GM18508 (cell line): ENCODE measurements at regions not wholly inside any gene's neighbourhood (a gene's known extent, or its start where the extent isn't known, plus 50 kb on each side); places are given as distances from the start of the nearest gene placed in this dataset.
"Not testable (repeated sequence)": the region's sequence is repeated elsewhere in the genome, so short reads cannot be mapped to it uniquely, and the experiment has no call there.

ENCODE experiments used
- ATAC-seq: cut with Tn5 transposase; IDR thresholded peaks from one replicate; pipeline ENCODE4 v1.9.1; 2021; ENCODE audit warnings: moderate number of reproducible peaks; ENCODE audit not compliant: insufficient read depth, unreplicated experiment

DNA sequence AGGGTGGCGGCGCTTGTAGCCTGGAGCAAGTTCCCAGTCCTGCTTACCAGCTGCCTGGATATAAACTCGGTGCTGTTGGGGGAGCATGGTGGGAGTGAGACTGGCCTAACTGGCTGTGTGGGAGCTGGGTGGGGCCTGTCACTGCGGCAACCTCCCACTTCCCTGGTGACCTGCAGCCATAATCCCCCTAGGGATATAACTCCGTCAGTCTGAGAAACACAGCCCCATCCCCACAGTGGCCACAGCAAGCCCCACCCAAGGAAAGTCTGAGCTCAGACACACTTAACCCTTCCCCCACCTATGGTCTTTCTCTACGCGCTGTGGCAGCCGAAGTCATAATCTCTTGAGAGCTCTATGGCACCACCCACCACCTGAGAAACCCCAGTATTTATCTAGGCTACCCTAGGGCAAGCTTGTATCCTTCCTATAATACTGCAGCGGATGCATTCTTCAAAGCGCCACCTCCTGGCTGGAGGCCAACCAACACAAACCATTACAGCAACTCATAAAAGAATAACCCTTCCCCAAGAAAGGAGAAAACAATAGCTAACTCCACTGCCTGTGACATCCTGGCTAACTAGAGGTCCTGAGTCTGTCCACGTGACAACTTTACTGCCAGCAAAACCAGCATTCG, 57.4 kb downstream of the ZNF648 start:
- no peak for ATAC-seq

DNA sequence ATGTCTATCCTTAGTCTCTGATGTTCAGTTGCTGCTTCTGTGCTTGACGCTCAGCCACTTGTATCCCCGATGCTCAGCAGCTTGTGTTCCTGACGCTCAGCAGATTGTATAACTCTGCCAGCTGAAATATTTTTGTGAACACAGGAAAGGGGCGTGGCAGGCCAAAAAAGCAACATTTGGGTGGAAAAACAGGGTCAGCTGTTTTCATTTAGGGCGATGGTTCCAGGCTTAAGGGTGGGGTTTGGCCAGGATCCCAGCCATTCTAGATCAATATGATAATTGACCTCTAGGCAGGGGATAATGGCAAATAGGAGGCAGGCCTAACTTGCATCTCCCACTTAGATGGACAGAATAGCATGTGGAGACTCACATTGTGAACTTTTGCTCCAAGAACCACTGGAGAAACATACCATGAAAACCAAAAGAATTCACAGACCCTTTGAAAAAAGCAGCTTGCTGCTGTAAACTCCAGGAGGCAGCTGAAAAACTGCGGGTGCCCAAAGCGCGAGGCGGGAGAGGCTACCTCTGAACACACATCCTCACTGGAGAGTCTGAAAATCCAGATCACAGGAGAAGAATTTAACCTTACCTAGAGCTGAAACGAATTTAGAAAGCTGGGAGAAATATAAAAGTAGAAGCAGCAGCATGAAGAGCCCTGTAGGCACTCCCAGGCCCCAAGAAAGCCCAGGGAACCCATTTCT, 58.3 kb downstream of the ZNF648 start:
- ATAC-seq, result no peak

DNA sequence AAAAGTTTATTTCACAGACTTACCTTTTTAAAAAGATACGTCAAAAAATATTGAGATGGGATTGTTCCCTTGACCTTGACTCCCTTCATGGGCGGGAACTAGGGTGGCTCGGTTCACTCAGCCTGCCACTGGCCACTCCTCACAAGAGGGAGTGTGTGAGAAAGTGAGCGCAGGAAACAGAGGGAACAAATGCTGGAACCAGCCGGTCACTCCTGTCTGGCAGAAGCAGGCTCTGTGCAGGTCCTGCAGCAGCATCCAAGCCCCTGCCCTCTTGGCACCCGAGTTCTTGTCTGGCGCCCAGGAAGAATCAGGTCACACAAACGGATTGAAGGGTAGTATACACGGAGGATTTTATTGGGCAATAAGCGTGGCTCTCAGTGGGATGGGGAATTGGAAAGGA, 58.9 kb downstream of the ZNF648 start:
- ATAC-seq, result no peak

DNA sequence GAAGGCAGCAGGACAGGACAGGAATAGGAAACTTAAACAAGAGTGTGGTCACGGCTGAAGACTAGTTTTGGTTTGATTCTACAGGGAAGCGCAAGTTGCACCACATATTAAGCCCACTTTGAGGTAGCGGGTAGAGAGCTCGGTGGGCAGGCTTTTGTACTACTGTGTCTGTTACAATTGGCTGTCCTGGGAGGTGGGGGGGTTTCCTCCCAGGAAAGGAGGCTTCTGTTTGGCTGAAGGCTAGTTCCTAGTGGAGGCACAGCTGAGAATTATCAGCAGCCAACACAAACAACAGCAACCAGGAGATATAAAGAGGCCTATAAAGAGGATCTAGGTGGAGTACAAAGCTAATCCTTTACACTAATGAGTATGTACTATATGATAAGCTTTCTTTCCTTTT, 62.7 kb downstream of the ZNF648 start:
- no peak for ATAC-seq

DNA sequence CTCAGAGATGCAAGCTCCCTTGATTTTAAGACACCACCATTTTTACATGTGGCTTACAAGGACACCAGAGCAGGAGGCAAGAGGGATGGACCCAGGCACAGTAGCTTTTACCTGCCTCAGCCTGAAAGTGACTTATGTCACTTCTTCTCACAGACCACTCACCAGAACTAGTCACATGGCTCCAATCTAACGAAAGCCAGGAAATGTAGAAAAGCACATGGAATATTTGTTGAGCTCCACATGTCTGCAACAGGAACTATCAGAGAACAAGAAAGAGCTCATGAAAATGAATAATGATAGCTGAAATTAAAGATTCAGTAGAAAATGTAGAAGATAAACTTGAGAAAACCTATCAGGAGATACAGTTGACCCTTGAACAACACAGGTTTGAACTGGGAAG, 69.4 kb downstream of the ZNF648 start:
- no peak for ATAC-seq

DNA sequence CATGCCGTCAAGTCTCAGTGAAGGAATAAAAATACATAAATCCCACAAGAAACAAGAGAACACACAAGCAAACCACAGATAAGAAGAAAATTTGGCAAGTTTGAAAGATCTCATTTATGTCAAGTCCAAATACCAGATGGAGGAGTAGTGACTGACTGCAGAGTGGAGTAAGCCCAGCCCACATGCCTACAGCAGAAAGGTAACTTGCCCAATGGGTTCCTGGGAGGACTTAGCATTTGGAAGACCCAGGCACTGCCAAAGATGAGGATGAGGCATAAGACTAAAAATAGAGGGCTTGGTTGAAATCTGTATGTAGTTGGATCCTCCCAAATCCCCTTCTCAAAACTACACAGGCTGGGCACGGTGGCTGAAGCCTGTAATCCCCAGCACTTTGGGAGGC, 70.8 kb downstream of the ZNF648 start:
- ATAC-seq, result no peak

DNA sequence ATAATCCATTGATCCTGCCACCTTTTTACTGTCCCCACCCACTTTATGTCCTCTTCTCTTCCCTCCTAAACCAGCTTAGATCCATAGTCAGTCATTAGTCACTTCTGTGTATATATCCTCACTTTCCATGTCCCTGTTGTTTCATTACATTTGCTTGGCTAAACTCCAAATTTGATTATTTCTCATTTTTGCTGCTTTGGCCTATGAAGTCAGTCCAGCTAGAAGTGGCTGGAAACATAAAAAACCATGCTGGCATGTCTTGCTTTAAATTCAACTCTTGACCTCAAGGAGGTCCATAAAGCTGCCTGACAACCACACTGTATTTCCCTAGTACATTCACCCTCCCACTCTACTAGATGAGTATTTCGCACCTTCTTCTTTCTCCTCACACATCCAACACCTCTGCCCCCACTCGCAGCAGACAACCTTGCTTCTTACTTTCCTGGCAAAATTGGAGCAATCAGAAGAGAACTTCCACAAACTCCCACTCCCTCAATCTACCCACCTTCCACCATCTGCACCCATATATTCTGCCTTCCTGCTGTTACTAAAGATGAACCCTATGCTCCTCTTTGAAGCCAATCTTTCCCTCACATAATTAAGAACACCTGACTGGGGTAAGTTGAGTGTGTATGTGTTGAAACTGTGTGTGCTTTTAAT, 72.1 kb downstream of the ZNF648 start:
- ATAC-seq, result no peak

DNA sequence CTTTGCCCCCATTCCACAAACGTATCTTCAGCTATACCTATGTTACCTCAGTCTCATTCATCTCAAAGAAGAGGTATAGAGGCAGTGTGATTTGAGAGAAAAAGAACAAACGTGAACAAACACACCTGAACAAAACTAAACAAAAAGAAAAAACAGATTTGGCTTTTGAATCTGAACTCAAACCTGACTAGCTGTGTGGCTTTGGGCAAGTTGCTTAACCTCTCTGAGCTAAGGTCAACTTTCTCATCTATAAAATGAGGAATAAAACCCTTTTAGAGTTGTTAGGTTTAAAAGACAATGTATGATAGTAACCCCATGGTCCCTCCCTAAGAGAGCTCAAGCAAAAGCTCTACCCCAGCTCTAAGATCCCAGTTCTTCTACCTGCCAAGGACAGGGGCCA, 73.5 kb downstream of the ZNF648 start:
- no peak for ATAC-seq

DNA sequence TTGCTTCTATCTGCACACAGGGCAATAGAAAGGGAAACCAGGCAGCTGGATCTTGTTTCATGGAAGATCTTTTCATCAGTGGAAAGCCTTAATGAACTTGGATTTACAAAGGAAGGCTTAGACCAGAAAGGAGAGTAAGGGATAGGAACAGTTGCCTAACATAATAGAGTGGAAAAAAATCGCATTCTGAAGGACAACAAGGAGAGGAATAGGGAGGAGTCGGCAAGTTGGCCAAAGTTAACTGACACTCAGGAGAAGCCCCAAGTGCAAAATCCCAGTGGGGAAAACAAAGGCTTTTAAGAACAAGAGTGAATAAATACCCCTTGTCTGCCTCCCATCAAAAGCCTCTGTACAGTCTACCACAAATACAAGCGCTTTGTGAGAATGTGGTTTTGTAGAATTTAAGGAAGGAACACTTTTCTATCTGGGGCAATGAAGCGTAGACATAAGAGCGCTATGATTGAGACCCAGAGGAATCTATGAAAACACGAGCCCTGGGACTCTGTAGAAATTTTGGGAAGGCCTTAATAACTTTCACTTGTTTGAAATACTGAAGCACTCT, 74.1 kb downstream of the ZNF648 start:
- no peak for ATAC-seq

DNA sequence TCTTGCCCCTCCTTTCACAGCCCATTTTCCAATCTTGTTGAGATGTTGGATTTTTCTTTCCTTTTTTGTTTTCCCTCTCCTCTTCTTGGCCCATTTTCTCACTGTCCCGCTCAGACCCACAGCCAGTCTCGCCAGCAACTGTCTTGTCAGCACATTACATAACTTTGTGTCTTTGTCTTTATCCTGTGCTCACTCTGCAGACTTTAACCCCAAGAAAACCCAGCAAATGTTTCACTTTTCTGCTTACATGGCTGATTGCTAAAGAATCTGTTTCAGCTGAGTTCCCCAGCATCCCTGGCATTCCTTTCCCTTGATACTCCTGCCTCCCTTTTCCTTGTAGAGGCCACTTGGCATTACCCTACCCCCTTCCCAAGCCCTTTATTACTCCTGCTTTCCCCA, 74.6 kb downstream of the ZNF648 start:
- no peak for ATAC-seq

DNA sequence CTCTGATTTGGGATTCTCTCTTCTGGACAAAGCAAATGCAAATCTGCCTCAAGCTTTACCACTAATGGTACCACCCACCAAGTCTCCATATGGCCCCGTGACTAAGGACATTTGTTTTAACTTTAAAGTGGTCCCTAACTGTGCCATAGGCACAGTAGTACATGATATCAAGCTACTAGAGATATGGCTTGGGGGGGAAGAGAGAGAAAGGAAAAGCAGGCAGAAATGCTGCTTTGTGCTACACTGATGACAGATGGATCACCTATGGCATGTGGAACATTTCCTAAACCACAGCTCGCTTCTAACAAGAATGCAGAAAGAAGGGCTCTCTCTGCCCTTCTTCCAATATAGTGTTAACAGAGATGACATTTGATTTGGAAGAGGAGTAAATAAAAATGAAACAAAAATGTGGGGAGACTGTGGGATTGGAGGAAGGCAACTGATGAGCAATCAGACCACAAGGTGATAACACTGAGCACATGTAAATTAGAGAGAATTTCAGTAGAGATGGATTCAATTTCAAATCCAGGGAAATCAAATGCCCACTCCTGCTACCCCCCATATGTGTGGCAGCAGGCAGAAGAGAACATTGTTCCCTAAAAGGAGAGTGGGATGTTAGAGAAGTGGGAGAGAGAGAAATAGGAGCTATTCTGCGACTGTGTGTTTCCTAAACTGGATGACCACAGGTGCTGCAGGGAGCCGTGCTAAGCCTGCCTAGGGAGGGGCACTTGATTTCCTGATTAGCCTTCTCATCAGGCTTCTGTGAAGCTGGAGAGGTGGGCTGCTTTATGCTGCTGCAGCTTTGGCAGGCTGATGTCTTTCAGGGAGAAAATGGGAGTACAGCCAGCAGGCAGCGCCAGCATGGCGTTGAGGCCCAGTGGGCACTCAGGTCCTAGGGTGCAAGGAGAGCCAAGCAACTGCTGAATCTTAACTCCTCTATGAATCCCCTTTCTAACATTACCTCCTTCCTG, 75.3 kb downstream of the ZNF648 start:
- no peak for ATAC-seq

DNA sequence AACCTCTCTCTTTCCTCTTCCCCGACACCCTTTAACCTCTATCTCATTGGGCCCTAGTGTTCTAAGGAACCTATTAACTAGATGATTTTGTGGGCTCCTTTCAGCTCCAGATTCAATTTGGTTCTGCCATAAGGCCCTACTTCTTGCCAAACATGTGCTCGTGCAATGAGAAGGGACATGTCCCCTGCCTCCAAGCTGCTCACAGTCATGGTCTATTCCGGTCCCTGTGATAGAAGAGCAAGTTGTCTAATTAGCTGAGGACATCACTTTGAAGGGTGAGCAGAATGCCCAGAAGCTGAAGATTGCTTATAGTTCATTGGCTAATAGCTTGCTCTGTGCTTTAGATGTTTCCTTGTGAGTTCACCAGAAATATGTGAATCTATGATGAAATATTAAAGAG, 76.2 kb downstream of the ZNF648 start:
- no peak for ATAC-seq

DNA sequence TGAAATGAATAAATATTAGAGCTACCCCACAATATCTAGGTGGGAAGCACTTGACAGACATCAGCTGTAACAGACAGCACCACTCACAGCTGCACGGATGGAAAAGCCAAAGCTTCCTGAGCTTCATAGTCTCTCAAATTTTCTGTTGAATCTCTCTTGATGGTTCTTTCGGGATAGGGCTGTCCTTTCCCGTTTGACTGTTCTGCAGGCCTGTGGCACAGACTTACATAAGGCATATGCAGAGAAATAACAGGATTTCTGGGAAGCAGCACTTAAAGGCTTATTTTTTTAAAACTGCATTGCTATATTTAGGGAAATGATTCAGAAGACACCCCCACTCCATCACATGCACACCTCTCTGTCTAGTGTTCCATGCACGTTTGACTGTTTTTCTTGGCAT, 77.5 kb downstream of the ZNF648 start:
- no peak for ATAC-seq

DNA sequence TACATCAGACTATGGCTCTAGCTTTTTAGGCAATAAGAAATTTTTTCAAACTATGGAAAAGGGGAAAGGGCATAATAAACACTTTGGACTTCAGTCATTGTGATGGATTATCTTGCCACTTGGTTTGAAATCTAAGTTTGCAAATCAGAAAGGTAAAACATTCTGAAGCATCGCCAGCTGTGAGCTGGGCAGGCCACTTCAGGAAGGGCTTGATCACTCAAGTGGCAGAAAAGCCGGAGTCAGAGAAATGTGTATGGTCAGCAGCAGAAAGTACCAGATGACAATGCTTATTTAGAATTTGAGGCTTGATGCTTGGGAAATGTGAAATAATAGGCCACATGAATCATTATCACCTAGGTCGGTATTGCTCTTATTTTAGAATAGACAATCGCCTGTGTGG, 79.7 kb downstream of the ZNF648 start:
- ATAC-seq, result no peak

DNA sequence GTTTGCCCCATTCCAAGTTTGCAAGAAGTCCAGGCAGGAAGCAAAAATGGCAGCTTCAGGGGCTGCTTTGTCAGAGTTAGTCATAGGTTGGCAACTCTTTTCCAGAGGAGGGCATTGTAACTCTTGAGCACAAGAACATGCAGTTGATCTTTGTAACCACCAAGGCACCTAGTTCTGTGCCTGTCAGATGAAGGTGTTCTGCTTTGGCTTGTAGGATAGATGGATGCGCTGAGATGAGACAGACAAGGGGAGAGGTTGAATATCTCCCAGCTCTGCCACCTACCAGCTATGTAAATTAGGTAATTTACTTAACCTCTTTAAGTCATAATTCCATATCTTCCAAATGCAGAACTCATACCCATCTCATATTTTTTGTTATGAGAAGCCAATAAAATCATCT, 89.3 kb downstream of the ZNF648 start:
- ATAC-seq, result no peak

DNA sequence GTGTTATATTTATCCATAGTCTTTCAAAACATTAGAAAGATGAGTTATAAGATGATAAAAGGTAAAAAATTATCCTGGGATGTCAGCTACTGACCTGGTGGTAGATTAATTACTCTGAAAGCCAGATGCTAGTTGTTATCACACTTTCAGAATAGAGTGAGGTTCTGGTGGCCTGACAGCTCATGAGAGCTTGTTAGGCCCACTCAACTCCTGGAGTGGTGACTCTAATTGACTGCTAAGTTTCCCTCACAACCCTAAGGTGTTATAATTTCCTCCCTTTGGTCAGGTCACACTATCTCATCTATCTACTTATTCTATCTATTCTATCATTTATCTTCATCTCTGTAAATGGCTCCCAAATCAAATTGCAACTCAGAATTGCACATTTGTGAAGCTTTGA, 90.1 kb downstream of the ZNF648 start:
- ATAC-seq, result no peak

DNA sequence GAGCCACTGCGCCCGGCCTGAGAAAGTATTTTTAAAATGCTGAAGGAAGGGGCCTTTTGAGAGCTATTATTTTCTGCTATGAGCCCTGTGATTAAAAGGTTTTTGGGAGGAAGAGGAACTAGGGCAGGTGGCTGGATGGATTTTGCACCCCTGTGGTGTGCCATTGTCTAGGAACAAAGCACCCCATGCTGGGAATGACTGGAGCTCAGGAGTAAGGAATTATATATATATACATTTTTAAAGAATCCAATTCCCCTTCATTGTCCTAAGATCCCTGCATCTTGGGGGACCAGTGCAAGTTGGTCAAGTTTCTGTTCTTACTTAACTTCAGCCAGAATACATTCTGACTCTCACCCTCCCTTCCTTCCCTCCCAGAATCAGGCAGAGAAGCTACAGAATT, 91.6 kb downstream of the ZNF648 start:
- ATAC-seq, result no peak

DNA sequence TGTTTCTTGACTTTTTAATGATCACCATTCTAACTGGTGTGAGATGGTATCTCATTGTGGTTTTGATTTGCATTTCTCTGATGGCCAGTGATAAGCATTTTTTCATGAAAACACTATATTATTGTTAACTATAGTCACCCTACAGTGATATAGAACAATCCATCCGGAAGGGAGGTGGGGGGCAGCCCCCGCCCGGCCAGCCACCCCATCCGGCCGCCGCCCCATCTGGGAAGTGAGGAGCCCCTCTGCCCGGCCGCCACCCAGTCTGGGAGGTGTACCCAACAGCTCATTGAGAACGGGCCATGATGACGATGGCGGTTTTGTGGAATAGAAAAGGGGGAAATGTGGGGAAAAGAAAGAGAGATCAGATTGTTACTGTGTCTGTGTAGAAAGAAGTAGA, 106.8 kb downstream of the ZNF648 start:
- not testable (repeated sequence) for ATAC-seq

DNA sequence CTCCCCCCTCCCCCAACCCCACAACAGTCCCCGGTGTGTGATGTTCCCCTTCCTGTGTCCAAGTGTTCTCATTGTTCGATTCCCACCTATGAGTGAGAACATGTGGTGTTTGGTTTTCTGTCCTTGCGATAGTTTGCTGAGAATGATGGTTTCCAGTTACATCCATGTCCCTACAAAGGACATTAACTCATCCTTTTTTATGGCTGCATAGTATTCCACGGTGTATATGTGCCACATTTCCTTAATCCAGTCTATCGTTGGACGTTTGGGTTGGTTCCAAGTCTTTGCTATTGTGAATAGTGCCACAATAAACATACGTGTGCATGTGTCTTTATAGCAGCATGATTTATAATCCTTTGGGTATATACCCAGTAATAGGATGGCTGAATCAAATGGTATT, 107.3 kb downstream of the ZNF648 start:
- ATAC-seq, result not testable (repeated sequence)

DNA sequence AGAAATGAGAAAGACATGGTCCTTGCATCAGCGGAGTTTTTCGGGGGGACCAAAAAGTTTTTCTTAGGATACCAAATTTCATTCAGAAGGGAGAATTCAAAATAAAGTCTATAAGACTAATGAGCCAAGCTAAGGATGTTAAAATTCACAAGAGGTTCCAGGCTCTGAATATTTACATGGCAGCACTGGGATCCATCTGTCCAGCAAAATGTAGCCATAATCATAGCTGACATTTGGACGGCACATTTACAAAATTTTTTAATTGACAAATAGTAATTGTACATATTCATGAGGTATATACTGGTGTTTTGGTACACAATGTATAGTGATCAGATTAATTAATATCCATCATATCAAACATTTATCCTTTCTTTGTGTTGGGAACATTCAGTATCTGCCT, 107.9 kb downstream of the ZNF648 start:
- ATAC-seq, result no peak
